Suppressor macrophage (primary cell): ENCODE measurements at regions not wholly inside any gene's neighbourhood (a gene's known extent, or its start where the extent isn't known, plus 50 kb on each side); places are given as distances from the start of the nearest gene placed in this dataset.
"Not testable (repeated sequence)": the region's sequence is repeated elsewhere in the genome, so short reads cannot be mapped to it uniquely, and the experiment has no call there.

Experiments used
- DNase-seq, 4 experiments: peaks; one replicate each; pipeline ENCODE4 v3.0.0-alpha.2; 2020 to 2022

- DNase-seq, result no peak
Measured at GRCh38 chr1:73842436-73842835, 355.5 kb downstream of the LRRIQ3 start.

- DNase-seq, result peak in 3 of 4 experiments; percentile 2 to 30 (median 2)
Measured at GRCh38 chr1:73839922-73840321, 358.1 kb downstream of the LRRIQ3 start.

GRCh38 chr1:73832276-73833181, 365.4 kb downstream of the LRRIQ3 start:
- no peak for DNase-seq

DNA sequence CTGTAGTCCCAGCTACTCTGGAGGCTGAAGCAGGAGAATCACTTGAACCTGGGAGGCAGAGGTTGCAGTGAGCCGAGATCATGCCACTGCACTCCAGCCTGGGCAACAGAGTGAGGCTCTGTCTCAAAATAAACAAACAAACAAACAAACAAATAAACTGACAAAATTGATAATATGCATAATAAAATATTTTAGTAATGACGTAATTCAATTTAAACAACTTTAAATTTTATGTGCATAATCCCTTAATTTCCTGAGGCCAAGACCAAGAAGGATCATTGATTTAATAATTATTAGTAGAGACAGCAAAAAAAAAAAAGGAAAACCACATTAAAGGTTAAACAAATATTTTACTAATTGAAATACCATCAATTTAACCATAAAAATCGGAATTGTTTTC, 370.7 kb downstream of the LRRIQ3 start:
- not testable (repeated sequence) for DNase-seq

DNA sequence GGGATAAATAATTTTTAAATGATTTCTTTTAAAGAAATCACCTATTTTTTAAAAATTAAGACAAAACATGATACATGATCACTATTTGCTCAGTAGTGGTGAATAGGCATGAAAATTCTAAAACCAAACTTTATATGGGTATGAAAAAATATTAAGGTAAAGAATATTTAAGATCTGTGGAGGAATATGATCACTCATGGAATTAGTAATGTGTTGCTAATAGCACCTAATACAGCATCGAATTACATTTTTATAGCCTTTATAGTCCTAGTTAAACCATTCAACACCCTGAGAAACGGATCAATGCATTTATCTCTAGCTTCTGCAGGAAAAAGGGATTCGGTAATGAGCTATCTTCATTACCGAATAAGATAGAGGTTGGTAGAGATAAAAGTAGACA, 373.9 kb downstream of the LRRIQ3 start:
- DNase-seq, result no peak

- DNase-seq, result no peak
Measured at GRCh38 chr1:73821520-73821919, 376.5 kb downstream of the LRRIQ3 start.

DNA sequence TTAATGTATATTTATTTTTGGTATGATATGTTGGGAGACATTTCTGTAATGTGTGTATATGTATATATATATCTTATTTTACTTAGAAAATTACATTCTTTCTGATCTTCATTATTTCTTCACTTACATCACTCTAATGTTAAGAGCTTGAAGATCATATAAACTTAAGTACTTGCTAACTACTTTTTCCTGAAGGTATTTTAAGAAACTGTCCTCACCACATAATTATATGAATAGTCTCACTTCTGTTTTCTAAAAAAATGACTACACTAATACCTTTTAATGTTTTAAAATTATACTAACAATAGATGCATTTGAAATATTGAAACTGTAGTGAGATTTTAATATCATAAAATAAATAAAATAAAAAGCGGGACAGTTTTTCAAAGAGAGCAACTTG, 377.1 kb downstream of the LRRIQ3 start:
- DNase-seq, result no peak

- no peak for DNase-seq
Measured at GRCh38 chr1:73813716-73814115, 384.3 kb downstream of the LRRIQ3 start.

DNA sequence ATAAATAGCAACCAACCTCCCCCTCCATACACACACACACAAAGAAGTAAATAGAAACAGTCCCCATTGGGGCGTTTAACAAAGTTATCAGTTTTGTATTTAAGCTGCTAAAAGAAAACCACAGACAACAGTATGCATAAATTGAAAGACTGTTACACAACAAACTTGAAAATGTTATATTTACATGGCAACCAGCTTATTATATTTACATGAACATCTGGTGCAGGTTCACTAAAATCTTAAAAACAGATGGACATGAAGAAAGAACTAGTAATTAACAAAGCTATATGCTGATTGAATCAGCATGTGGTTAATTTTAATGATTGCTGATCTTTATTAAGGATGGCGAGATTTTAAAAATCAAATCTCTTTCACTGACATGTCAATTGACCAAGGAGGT, 384.7 kb downstream of the LRRIQ3 start:
- DNase-seq, result no peak

- DNase-seq, result no peak
Measured at GRCh38 chr1:73811798-73812197, 386.2 kb downstream of the LRRIQ3 start.

GRCh38 chr1:73804935-73805334, 393.0 kb downstream of the LRRIQ3 start:
- DNase-seq, result no peak

- no peak for DNase-seq
Measured at GRCh38 chr1:73803380-73803779, 394.6 kb downstream of the LRRIQ3 start.

GRCh38 chr1:73801912-73802429, 396.0 kb downstream of the LRRIQ3 start:
- DNase-seq, result no peak

GRCh38 chr1:73800376-73800775, 397.6 kb downstream of the LRRIQ3 start:
- no peak for DNase-seq

GRCh38 chr1:73789965-73790364, 408.0 kb downstream of the LRRIQ3 start:
- no peak for DNase-seq

- DNase-seq, result no peak
Measured at GRCh38 chr1:73784026-73784425, 413.9 kb downstream of the LRRIQ3 start.

GRCh38 chr1:73783352-73783751, 414.6 kb downstream of the LRRIQ3 start:
- DNase-seq, result no peak

DNA sequence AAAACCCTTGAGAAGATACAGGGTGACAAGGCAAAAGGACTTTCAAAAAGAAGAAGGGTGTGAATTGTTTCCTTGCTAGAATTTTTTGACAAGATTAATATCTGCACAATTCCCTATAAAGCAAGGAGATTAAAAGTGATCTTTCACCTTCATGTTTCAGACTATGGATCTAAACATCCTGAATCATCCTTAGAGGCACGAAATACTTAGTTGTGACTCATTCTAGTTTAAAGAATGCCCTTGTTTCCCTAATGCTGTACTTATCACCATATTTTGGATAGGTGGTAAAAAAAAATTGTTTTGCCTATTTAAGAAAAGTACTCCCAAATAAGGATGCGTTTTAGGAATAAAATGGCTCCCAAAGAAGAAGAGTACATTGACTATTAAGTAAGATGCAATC, 415.1 kb downstream of the LRRIQ3 start:
- DNase-seq, result no peak

DNA sequence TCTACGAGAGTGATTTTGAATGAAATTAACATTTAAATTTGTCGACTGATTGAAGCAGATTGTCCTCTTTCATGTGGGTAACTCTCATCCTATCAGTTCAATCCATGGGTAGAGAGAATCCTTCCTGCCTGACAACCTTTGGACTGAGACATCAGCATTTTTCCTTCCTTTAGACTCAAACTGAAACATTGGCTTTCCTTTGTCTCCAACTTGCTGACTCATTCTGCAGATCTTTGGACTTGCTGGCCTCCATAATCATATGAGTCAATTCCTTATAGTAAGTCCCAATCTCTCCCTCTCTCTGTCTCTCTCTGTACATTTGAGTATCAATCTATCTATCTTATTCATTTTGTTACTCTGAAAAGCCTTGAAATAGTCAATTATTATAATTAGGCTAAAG, 416.7 kb downstream of the LRRIQ3 start:
- no peak for DNase-seq

- no peak for DNase-seq
Measured at GRCh38 chr1:73778471-73778870, 419.5 kb downstream of the LRRIQ3 start.

GRCh38 chr1:73775896-73776295, 422.1 kb downstream of the LRRIQ3 start:
- no peak for DNase-seq

GRCh38 chr1:73772941-73773340, 425.0 kb downstream of the LRRIQ3 start:
- DNase-seq, result no peak

- no peak for DNase-seq
Measured at GRCh38 chr1:73771396-73771795, 426.6 kb downstream of the LRRIQ3 start.

GRCh38 chr1:73770109-73770905, 427.7 kb downstream of the LRRIQ3 start:
- DNase-seq, result no peak
